ENCODE measurements at regions not wholly inside any gene's neighbourhood (a gene's known extent, or its start where the extent isn't known, plus 50 kb on each side); places are given as distances from the start of the nearest gene placed in this dataset.
"Not testable (repeated sequence)": the region's sequence is repeated elsewhere in the genome, so short reads cannot be mapped to it uniquely, and the experiment has no call there.

- no peaks in the 10 kb centered on the region for H3K36me3 Mint-ChIP-seq
- Histone ChIP-seq H3K27me3 (ENCODE audit: insufficient read depth, low read length) (no peaks in the 10 kb centered on the region), H3K27ac (ENCODE audit: low read depth, low read length) (no peak overlapping the region), H3K36me3 (ENCODE audit: insufficient read depth, low read length) (no peaks in the 10 kb centered on the region), H3K4me3 (ENCODE audit: low read length in 2 of 2) (no peak overlapping the region), H3K4me1 (ENCODE audit: insufficient read depth, low read length) (no peaks in the 10 kb centered on the region), H3K9me3 (ENCODE audit: control insufficient read depth in 1 of 2, low read length in 2 of 2) (no peaks in the 10 kb centered on the region)
- POLR2A ChIA-PET (ENCODE audit: partially characterized antibody): no interaction called here
- H3K27ac Mint-ChIP-seq: no peak overlapping the region
- H3K9me3 Mint-ChIP-seq: no peaks in the 10 kb centered on the region
- no peak for DNase-seq
- no peak overlapping the region for H3K4me3 Mint-ChIP-seq
- CTCF ChIA-PET (ENCODE audit: partially characterized antibody): no interaction called here
- no peaks in the 10 kb centered on the region for H3K27me3 Mint-ChIP-seq
- intact Hi-C loops (cut with micrococcal nuclease): no loop called here
- H3K4me1 Mint-ChIP-seq: no peaks in the 10 kb centered on the region
Observed at GRCh38 chr5:101455851-101456250, 552.8 kb upstream of the ST8SIA4 start.

GRCh38 chr5:101455048-101455447 is 552.0 kb upstream of the ST8SIA4 start:
- Histone ChIP-seq H3K9me3 (ENCODE audit: control insufficient read depth in 1 of 2, low read length in 2 of 2) (no peaks in the 10 kb centered on the region), H3K4me1 (ENCODE audit: insufficient read depth, low read length) (no peaks in the 10 kb centered on the region), H3K27ac (ENCODE audit: low read depth, low read length) (no peak overlapping the region), H3K4me3 (ENCODE audit: low read length in 2 of 2) (no peak overlapping the region), H3K27me3 (ENCODE audit: insufficient read depth, low read length) (no peaks in the 10 kb centered on the region), H3K36me3 (ENCODE audit: insufficient read depth, low read length) (no peaks in the 10 kb centered on the region)
- Mint-ChIP-seq H3K27ac (no peak overlapping the region), H3K36me3 (no peaks in the 10 kb centered on the region), H3K9me3 (no peaks in the 10 kb centered on the region), H3K4me3 (no peak overlapping the region), H3K27me3 (no peaks in the 10 kb centered on the region), H3K4me1 (no peaks in the 10 kb centered on the region)
- intact Hi-C loops (cut with micrococcal nuclease): no loop called here
- DNase-seq: no peak
- ChIA-PET POLR2A (ENCODE audit: partially characterized antibody) (no interaction called here), CTCF (ENCODE audit: partially characterized antibody) (no interaction called here)

- POLR2A ChIA-PET (ENCODE audit: partially characterized antibody); DNase-seq; H3K9me3 ChIP-seq (ENCODE audit: control insufficient read depth in 1 of 2, low read length in 2 of 2); H3K4me1 Mint-ChIP-seq; CTCF ChIA-PET (ENCODE audit: partially characterized antibody); H3K36me3 Mint-ChIP-seq; H3K4me3 ChIP-seq (ENCODE audit: low read length in 2 of 2); H3K4me1 ChIP-seq (ENCODE audit: insufficient read depth, low read length); H3K27ac Mint-ChIP-seq; H3K27ac ChIP-seq (ENCODE audit: low read depth, low read length); H3K27me3 Mint-ChIP-seq; H3K4me3 Mint-ChIP-seq; H3K36me3 ChIP-seq (ENCODE audit: insufficient read depth, low read length); H3K27me3 ChIP-seq (ENCODE audit: insufficient read depth, low read length); intact Hi-C loops (cut with micrococcal nuclease): not testable (repeated sequence)
- peaks cover 0 to 15% (median 7%) of the 10 kb centered on the region in 8 donors for H3K9me3 Mint-ChIP-seq
Observed at GRCh38 chr5:101442281-101442680, 539.2 kb upstream of the ST8SIA4 start.

- Histone ChIP-seq H3K27ac (ENCODE audit: low read depth, low read length) (no peak overlapping the region), H3K27me3 (ENCODE audit: insufficient read depth, low read length) (no peaks in the 10 kb centered on the region), H3K4me1 (ENCODE audit: insufficient read depth, low read length) (no peaks in the 10 kb centered on the region), H3K36me3 (ENCODE audit: insufficient read depth, low read length) (no peaks in the 10 kb centered on the region), H3K9me3 (ENCODE audit: control insufficient read depth in 1 of 2, low read length in 2 of 2) (no peaks in the 10 kb centered on the region), H3K4me3 (ENCODE audit: low read length in 2 of 2) (no peak overlapping the region)
- H3K4me1 Mint-ChIP-seq: peaks cover 0 to 1% (median 0%) of the 10 kb centered on the region in 4 donors
- no peaks in the 10 kb centered on the region for H3K27me3 Mint-ChIP-seq
- intact Hi-C loops (cut with micrococcal nuclease): no loop called here
- ChIA-PET POLR2A (ENCODE audit: partially characterized antibody) (no interaction called here), CTCF (ENCODE audit: partially characterized antibody) (no interaction called here)
- no peaks in the 10 kb centered on the region for H3K36me3 Mint-ChIP-seq
- no peak for DNase-seq
- H3K9me3 Mint-ChIP-seq: peaks cover 0 to 12% (median 6%) of the 10 kb centered on the region in 8 donors
- no peak overlapping the region for H3K27ac Mint-ChIP-seq
- no peak overlapping the region for H3K4me3 Mint-ChIP-seq
Observed at GRCh38 chr5:101440173-101440572, 537.1 kb upstream of the ST8SIA4 start.

GRCh38 chr5:101437351-101437750 is 534.3 kb upstream of the ST8SIA4 start:
- POLR2A ChIA-PET (ENCODE audit: partially characterized antibody): no interaction called here
- DNase-seq: no peak
- Histone ChIP-seq H3K4me1 (ENCODE audit: insufficient read depth, low read length) (no peaks in the 10 kb centered on the region), H3K27ac (ENCODE audit: low read depth, low read length) (no peak overlapping the region), H3K36me3 (ENCODE audit: insufficient read depth, low read length) (no peaks in the 10 kb centered on the region), H3K27me3 (ENCODE audit: insufficient read depth, low read length) (no peaks in the 10 kb centered on the region), H3K4me3 (ENCODE audit: low read length in 2 of 2) (no peak overlapping the region), H3K9me3 (ENCODE audit: control insufficient read depth in 1 of 2, low read length in 2 of 2) (no peaks in the 10 kb centered on the region)
- Mint-ChIP-seq H3K9me3 (peaks cover 0 to 5% (median 0%) of the 10 kb centered on the region in 8 donors), H3K27ac (no peak overlapping the region), H3K4me1 (peaks cover 0 to 1% (median 0%) of the 10 kb centered on the region in 4 donors), H3K4me3 (no peak overlapping the region), H3K27me3 (no peaks in the 10 kb centered on the region), H3K36me3 (no peaks in the 10 kb centered on the region)
- CTCF ChIA-PET (ENCODE audit: partially characterized antibody): no interaction called here
- intact Hi-C loops (cut with micrococcal nuclease): no loop called here

GRCh38 chr5:101435768-101436167 is 532.7 kb upstream of the ST8SIA4 start:
- no peaks in the 10 kb centered on the region for H3K36me3 Mint-ChIP-seq
- Histone ChIP-seq H3K9me3 (ENCODE audit: control insufficient read depth in 1 of 2, low read length in 2 of 2) (no peaks in the 10 kb centered on the region), H3K36me3 (ENCODE audit: insufficient read depth, low read length) (no peaks in the 10 kb centered on the region), H3K27me3 (ENCODE audit: insufficient read depth, low read length) (no peaks in the 10 kb centered on the region), H3K27ac (ENCODE audit: low read depth, low read length) (no peak overlapping the region), H3K4me1 (ENCODE audit: insufficient read depth, low read length) (no peaks in the 10 kb centered on the region), H3K4me3 (ENCODE audit: low read length in 2 of 2) (no peak overlapping the region)
- H3K4me3 Mint-ChIP-seq: no peak overlapping the region
- DNase-seq: no peak
- ChIA-PET POLR2A (ENCODE audit: partially characterized antibody) (no interaction called here), CTCF (ENCODE audit: partially characterized antibody) (no interaction called here)
- no peaks in the 10 kb centered on the region for H3K27me3 Mint-ChIP-seq
- peaks cover 0 to 5% (median 0%) of the 10 kb centered on the region in 8 donors for H3K9me3 Mint-ChIP-seq
- peaks cover 0 to 1% (median 0%) of the 10 kb centered on the region in 4 donors for H3K4me1 Mint-ChIP-seq
- no peak overlapping the region for H3K27ac Mint-ChIP-seq
- intact Hi-C loops (cut with micrococcal nuclease): no loop called here

- Mint-ChIP-seq H3K36me3 (no peaks in the 10 kb centered on the region), H3K4me1 (no peaks in the 10 kb centered on the region), H3K27me3 (no peaks in the 10 kb centered on the region), H3K27ac (no peak overlapping the region), H3K4me3 (no peak overlapping the region), H3K9me3 (peaks cover 0 to 7% (median 1%) of the 10 kb centered on the region in 8 donors)
- H3K27me3 ChIP-seq (ENCODE audit: insufficient read depth, low read length): no peaks in the 10 kb centered on the region
- DNase-seq: no peak
- H3K4me3 ChIP-seq (ENCODE audit: low read length in 2 of 2): no peak overlapping the region
- no peak overlapping the region for H3K27ac ChIP-seq (ENCODE audit: low read depth, low read length)
- intact Hi-C loops (cut with micrococcal nuclease): no loop called here
- H3K36me3 ChIP-seq (ENCODE audit: insufficient read depth, low read length): no peaks in the 10 kb centered on the region
- H3K9me3 ChIP-seq (ENCODE audit: control insufficient read depth in 1 of 2, low read length in 2 of 2): no peaks in the 10 kb centered on the region
- CTCF ChIA-PET (ENCODE audit: partially characterized antibody): no interaction called here
- POLR2A ChIA-PET (ENCODE audit: partially characterized antibody): no interaction called here
- no peaks in the 10 kb centered on the region for H3K4me1 ChIP-seq (ENCODE audit: insufficient read depth, low read length)
Observed at GRCh38 chr5:101431201-101431600, 528.1 kb upstream of the ST8SIA4 start.

- H3K27ac ChIP-seq (ENCODE audit: low read depth, low read length): no peak overlapping the region
- no peaks in the 10 kb centered on the region for H3K4me1 Mint-ChIP-seq
- H3K9me3 ChIP-seq (ENCODE audit: control insufficient read depth in 1 of 2, low read length in 2 of 2): no peaks in the 10 kb centered on the region
- no peaks in the 10 kb centered on the region for H3K36me3 Mint-ChIP-seq
- H3K27me3 ChIP-seq (ENCODE audit: insufficient read depth, low read length): no peaks in the 10 kb centered on the region
- no peaks in the 10 kb centered on the region for H3K4me1 ChIP-seq (ENCODE audit: insufficient read depth, low read length)
- H3K9me3 Mint-ChIP-seq: peaks cover 0 to 7% (median 1%) of the 10 kb centered on the region in 8 donors
- no peak overlapping the region for H3K4me3 Mint-ChIP-seq
- no peak overlapping the region for H3K4me3 ChIP-seq (ENCODE audit: low read length in 2 of 2)
- no peaks in the 10 kb centered on the region for H3K27me3 Mint-ChIP-seq
- intact Hi-C loops (cut with micrococcal nuclease): no loop called here
- ChIA-PET POLR2A (ENCODE audit: partially characterized antibody) (no interaction called here), CTCF (ENCODE audit: partially characterized antibody) (no interaction called here)
- H3K27ac Mint-ChIP-seq: no peak overlapping the region
- no peak for DNase-seq
- H3K36me3 ChIP-seq (ENCODE audit: insufficient read depth, low read length): no peaks in the 10 kb centered on the region
Observed at GRCh38 chr5:101430551-101430950, 527.5 kb upstream of the ST8SIA4 start.
